ENCODE measurements at regions not wholly inside any gene's neighbourhood (a gene's known extent, or its start where the extent isn't known, plus 50 kb on each side); places are given as distances from the start of the nearest gene placed in this dataset.

- no peak for ATAC-seq
- Histone ChIP-seq H3K4me2 (ENCODE audit: control insufficient read depth, insufficient read depth) (no peak overlapping the region), H3K27ac (ENCODE audit: control insufficient read depth, insufficient read depth) (no peak overlapping the region), H3K4me3 (no peak overlapping the region), H4K20me1 (ENCODE audit: control insufficient read depth, insufficient read depth) (no peaks in the 10 kb centered on the region), H3K4me1 (ENCODE audit: control insufficient read depth, insufficient read depth, low read length) (no peaks in the 10 kb centered on the region), H3K9me3 (replicated peaks; ENCODE audit: control insufficient read depth, insufficient read depth, low read length) (no peaks in the 10 kb centered on the region), H3K9ac (ENCODE audit: control insufficient read depth, insufficient read depth, low read length) (no peak overlapping the region), H3K36me3 (ENCODE audit: control insufficient read depth in 2 of 2, insufficient read depth in 2 of 2, low read length in 1 of 2) (no peaks in the 10 kb centered on the region), H2AFZ (ENCODE audit: control insufficient read depth, low read depth, low read length) (no peak overlapping the region), H3K79me2 (ENCODE audit: control insufficient read depth, insufficient read depth, low read length) (no peaks in the 10 kb centered on the region), H3K27me3 (replicated peaks in 1 of 2; ENCODE audit: control insufficient read depth in 2 of 2, insufficient read depth in 2 of 2, low read length in 1 of 2) (no peaks in the 10 kb centered on the region)
- ChIA-PET SMC1A (ENCODE audit: uncharacterized antibody, unreplicated experiment) (no interaction called here), CTCF (interaction anchor here (1.2 kb wide), 1 partner anchor 1190 kb away, joined by 3 read pairs; no protein-coding TSS in a partner anchor), RAD21 (ENCODE audit: unreplicated experiment) (no interaction called here), POLR2A (no interaction called here)
- no peak for FAIRE-seq
- no peak for DNase-seq (ENCODE audit: low read depth, low spot score)
- 0% methylated on average over 1 of the region's 1 CpG for WGBS (ENCODE audit: insufficient coverage, insufficient replicate concordance, low lambda C conversion rate, missing lambda C conversion rate)
- in situ Hi-C loops (cut with MboI) (loop anchor here (5.0 to 10.0 kb wide), 4 partner anchors 240 to 1180 kb away; no protein-coding TSS in a partner anchor), intact Hi-C loops (cut with micrococcal nuclease; ENCODE audit: unreplicated experiment) (loop anchor here (5.0 to 10.0 kb wide), 4 partner anchors 182 to 1182 kb away; no protein-coding TSS in a partner anchor)
- TF ChIP-seq EP300 (IDR thresholded peaks at IDR 0.05; ENCODE audit: borderline replicate concordance in 1 of 2, control insufficient read depth in 1 of 2, low read depth in 2 of 2, low read length in 2 of 2): no peak
- TF ChIP-seq ZNF207 (IDR thresholded peaks at IDR 0.05; ENCODE audit: borderline replicate concordance): no peak
- no peak for TF ChIP-seq ZNF384 (IDR thresholded peaks at IDR 0.05; ENCODE audit: borderline replicate concordance, low read depth, low read length)
- TF ChIP-seq RELA (IDR thresholded peaks at IDR 0.05; ENCODE audit: borderline replicate concordance, partially characterized antibody): no peak
- TF ChIP-seq WRNIP1 (IDR thresholded peaks at IDR 0.05; ENCODE audit: borderline replicate concordance, low read depth, low read length): no peak
- no peak for TF ChIP-seq LARP7 (IDR thresholded peaks at IDR 0.05)
- no peak for TF ChIP-seq POLR2AphosphoS5 (IDR thresholded peaks at IDR 0.05; ENCODE audit: low read length)
- TF ChIP-seq GATAD2B (conservative IDR thresholded peaks at IDR 0.05; ENCODE audit: low read depth): no peak
- TF ChIP-seq PAX8 (IDR thresholded peaks at IDR 0.05): no peak
- no peak for TF ChIP-seq NR2C2 (IDR thresholded peaks at IDR 0.05; ENCODE audit: borderline replicate concordance, control insufficient read depth, insufficient read length, low read depth)
- TF ChIP-seq CREB1 (IDR thresholded peaks at IDR 0.05; ENCODE audit: low read depth): no peak
- TF ChIP-seq GABPA (IDR thresholded peaks at IDR 0.05; ENCODE audit: low read depth): no peak
- no TSS peak for BruUV-seq (replicated peaks)
Measured at GRCh38 chr4:159444678-159445077, 341.8 kb downstream of the RAPGEF2 start.
